ENCODE measurements at regions not wholly inside any gene's neighbourhood (a gene's known extent, or its start where the extent isn't known, plus 50 kb on each side); places are given as distances from the start of the nearest gene placed in this dataset.

DNA sequence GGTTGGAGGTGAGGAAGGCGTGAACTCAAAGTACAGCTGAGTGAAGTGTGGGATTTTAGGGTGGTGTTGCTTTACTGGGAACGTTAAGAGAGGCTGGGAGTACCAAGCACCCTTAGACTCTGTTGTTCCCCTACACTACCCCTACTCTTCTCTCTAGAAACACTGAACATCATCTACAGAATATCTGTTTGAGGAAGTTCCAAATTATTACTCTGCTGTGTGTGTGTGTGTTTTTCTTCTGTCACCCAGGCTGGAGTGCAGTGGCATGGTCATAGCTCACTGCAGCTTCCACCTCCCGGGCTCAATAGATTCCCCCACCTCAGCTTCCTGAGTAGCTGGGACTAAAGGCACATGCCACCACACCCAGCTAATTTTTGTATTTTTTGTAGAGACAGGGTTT is 76.7 kb upstream of the AP1S2 start:
- TF ChIP-seq TAF1 (conservative IDR thresholded peaks at IDR 0.05), result no peak
- no peak for TF ChIP-seq CTCF (IDR thresholded peaks at IDR 0.05; ENCODE audit: low read depth, low read length, missing input control)
- TF ChIP-seq ZBTB33 (IDR thresholded peaks at IDR 0.05), result no peak
- TF ChIP-seq JUND (IDR thresholded peaks at IDR 0.05), result no peak
- TF ChIP-seq SP1 (IDR thresholded peaks at IDR 0.05), result no peak
- no peak for TF ChIP-seq RAD21 (IDR thresholded peaks at IDR 0.05)
- TF ChIP-seq, protein P1, sequence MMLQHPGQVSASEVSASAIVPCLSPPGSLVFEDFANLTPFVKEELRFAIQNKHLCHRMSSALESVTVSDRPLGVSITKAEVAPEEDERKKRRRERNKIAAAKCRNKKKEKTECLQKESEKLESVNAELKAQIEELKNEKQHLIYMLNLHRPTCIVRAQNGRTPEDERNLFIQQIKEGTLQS (IDR thresholded peaks at IDR 0.05), result no peak
- no peak for TF ChIP-seq REST (IDR thresholded peaks at IDR 0.05)
- TF ChIP-seq FOXA1 (IDR thresholded peaks at IDR 0.05), result no peak
- no peak for TF ChIP-seq GABPA (IDR thresholded peaks at IDR 0.05 in 1 of 2, conservative IDR thresholded peaks at IDR 0.05 in 1 of 2)

Data from liver (tissue), 3 donors.